WERI-Rb-1 (cell line): ENCODE measurements at regions not wholly inside any gene's neighbourhood (a gene's known extent, or its start where the extent isn't known, plus 50 kb on each side); places are given as distances from the start of the nearest gene placed in this dataset.

Experiments used
- DNase-seq: peaks from one replicate; pipeline ENCODE4 v3.0.0-alpha.2; 2020
- H3K27ac ChIP-seq: fragments of 250-450 bp; sonication (Bioruptor Pico); 2 replicates; pipeline ENCODE4 v1.5.1; 2020; ENCODE audit warnings: mild to moderate bottlenecking, moderate library complexity
- H3K27me3 ChIP-seq: fragments of 250-450 bp; sonication (Bioruptor Pico); 2 replicates; pipeline ENCODE4 v1.5.1; 2021; ENCODE audit warnings: mild to moderate bottlenecking, low read depth, moderate library complexity; ENCODE audit not compliant: insufficient read depth, severe bottlenecking
- H3K36me3 ChIP-seq: fragments of 250-450 bp; sonication (Bioruptor Pico); 2 replicates; pipeline ENCODE4 v1.5.1; 2020; ENCODE audit warnings: mild to moderate bottlenecking, moderate library complexity
- H3K4me3 ChIP-seq: 2 replicates; pipeline ENCODE4 v1.5.1; 2011; ENCODE audit warnings: low read depth, mild to moderate bottlenecking, control low read depth, low read length
- H3K9me3 ChIP-seq: fragments of 250-450 bp; sonication (Bioruptor Pico); 2 replicates; pipeline ENCODE4 v1.5.1; 2021; ENCODE audit warnings: mild to moderate bottlenecking, moderate library complexity; ENCODE audit not compliant: severe bottlenecking
- CTCF ChIP-seq: IDR thresholded peaks from 2 replicates; pipeline ENCODE4 v1.5.1; 2011; ENCODE audit warnings: low read depth, mild to moderate bottlenecking, control low read depth, inconsistent platforms, low read length

DNA sequence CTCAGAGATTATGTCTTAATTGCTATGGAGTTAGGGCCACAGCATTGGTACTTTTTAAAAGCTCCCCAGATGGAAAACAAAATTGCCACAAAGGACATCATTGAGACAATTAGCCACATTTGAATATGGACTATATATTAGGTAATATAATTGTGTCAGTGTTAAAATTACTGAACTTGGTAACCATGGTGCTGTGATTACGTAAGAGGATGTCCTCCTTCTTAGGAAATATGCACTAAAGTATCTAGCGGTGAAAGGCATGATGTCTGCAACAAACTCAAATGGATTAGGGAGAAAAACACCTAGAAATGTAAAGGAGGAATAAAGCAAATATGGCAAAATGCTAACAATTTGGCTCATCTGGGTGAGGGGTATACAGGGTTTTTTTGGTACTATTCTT, 89.9 kb upstream of the PAK3 start:
- no peak overlapping the region for H3K27ac ChIP-seq
- no peak for DNase-seq

DNA sequence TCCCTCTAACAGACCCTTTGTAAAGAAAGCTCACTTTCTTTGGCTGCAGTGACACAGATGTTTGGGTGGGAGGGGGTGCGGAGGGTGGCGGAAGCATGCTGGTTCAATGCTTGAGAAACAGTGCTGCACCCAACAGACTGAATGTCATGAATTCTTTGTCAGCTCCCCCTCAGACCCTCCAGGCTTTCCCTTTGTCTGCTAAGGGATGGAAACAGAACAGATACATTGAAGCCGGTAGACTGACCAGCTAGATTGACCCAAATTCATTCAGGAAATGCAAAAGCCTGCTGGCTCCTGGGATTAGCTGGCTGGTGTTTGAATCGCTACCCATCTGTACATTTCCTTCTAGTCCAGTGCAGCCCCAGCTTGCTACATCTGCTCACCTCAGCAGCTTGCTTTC, 90.8 kb upstream of the PAK3 start:
- no peak for TF ChIP-seq CTCF
- H3K36me3 ChIP-seq, result no peaks in the 10 kb centered on the region
- no peak for DNase-seq
- H3K27me3 ChIP-seq, result peaks cover 70% of the 10 kb centered on the region
- H3K4me3 ChIP-seq, result no peak overlapping the region
- H3K27ac ChIP-seq, result no peak overlapping the region
- no peaks in the 10 kb centered on the region for H3K9me3 ChIP-seq

More for the DNA sequence above, 89.9 kb upstream of the PAK3 start:
- no peaks in the 10 kb centered on the region for H3K9me3 ChIP-seq
- no peak overlapping the region for H3K4me3 ChIP-seq
- H3K27me3 ChIP-seq, result peaks cover 67% of the 10 kb centered on the region
- TF ChIP-seq CTCF, result no peak
- no peaks in the 10 kb centered on the region for H3K36me3 ChIP-seq

DNA sequence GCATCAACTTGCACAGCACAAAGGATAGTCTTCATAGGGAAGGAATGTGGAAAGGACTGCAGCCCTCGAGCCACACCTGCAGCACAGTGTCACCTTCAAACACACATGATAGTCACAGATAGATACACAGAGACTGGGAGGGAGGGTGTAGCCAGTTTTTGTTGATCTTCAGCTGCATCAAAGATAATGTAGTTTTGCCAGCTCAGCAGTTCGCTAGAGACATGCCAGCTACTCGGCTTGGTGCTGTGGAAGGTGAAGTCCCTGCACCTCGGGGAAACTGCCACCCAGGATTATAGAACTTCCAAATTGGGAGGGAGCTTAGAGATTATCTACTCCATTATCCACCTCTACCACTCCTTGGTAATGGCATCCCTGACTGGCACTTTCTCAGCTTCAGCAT, 92.9 kb upstream of the PAK3 start:
- H3K9me3 ChIP-seq, result no peaks in the 10 kb centered on the region
- peaks cover 74% of the 10 kb centered on the region for H3K27me3 ChIP-seq
- no peak overlapping the region for H3K4me3 ChIP-seq
- H3K27ac ChIP-seq, result no peak overlapping the region
- no peak for DNase-seq
- TF ChIP-seq CTCF, result no peak
- H3K36me3 ChIP-seq, result no peaks in the 10 kb centered on the region

DNA sequence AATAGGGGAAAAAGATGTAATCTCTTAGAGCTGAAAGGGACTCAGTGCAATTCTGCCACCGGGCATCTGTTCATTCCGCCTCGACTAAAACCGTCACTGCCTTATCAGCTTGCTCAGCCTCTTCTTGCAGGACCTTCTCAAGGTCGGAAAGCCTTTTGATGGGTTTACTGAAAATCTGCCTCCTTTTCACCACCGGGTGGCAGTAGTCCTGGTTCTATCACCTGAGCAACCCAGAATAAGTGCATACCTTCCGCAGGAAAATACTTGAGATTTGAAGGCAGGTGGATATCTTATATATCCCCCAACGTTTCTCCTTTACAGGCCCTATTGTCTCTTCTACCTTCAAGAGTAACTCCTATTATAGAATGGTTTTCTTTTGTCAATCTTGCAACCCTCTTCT, 103.4 kb upstream of the PAK3 start:
- TF ChIP-seq CTCF, result peak; percentile 64
- Histone ChIP-seq H3K36me3 (no peaks in the 10 kb centered on the region), H3K27ac (no peak overlapping the region), H3K4me3 (no peak overlapping the region), H3K9me3 (no peaks in the 10 kb centered on the region), H3K27me3 (peaks cover 64% of the 10 kb centered on the region)
- peak; percentile 33 for DNase-seq

DNA sequence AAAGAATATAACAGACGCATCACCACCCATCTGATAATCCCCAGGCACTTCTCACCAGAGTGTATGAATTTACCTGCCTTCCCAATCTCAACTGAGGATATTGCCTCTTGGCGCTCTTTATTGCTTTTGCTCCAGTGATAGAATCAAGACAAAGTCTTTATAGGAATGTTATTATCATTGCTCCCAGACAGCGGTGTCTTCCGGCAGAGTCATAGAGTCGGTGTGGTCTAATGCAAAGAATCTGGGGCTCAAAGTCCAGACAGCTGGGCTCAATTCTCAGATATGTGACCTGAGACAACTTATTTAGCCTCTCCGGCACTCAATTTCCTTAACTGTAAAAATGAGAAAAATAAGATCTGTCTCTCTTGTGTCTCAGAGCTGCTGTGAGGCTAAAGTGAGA, 106.1 kb upstream of the PAK3 start:
- H3K9me3 ChIP-seq, result no peaks in the 10 kb centered on the region
- no peak for TF ChIP-seq CTCF
- no peak overlapping the region for H3K27ac ChIP-seq
- H3K27me3 ChIP-seq, result peaks cover 75% of the 10 kb centered on the region
- H3K36me3 ChIP-seq, result no peaks in the 10 kb centered on the region
- no peak for DNase-seq
- H3K4me3 ChIP-seq, result no peak overlapping the region

DNA sequence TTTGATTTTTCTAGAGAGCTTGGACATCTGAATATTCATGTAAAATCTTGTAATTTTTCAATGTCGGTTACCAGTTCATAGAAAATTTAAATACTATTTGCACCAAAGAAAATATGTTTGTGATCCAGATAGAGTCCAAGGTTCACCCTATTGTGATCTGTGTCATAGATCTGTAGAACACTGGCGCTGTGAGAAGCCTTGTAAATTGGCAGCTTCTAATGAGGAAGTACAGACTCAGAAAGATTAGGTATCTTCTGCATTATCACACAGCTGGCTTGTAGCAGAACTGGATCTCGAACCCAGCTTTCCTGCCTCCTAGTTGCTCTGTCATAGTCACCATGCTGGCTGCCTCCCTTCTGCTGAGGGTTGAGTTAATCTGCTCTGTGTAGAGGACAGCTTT, 106.5 kb upstream of the PAK3 start:
- Histone ChIP-seq H3K9me3 (no peaks in the 10 kb centered on the region), H3K36me3 (no peaks in the 10 kb centered on the region), H3K27ac (no peak overlapping the region), H3K27me3 (peaks cover 77% of the 10 kb centered on the region), H3K4me3 (no peak overlapping the region)
- no peak for DNase-seq
- no peak for TF ChIP-seq CTCF
